IMR-90 (cell line): ENCODE measurements at regions not wholly inside any gene's neighbourhood (a gene's known extent, or its start where the extent isn't known, plus 50 kb on each side); places are given as distances from the start of the nearest gene placed in this dataset.

Experiments used
- ATAC-seq: fragments of 200-7000 bp; cut with Tn5 transposase; 2 replicates; pipeline ENCODE4 v1.9.1; 2020; ENCODE audit warnings: low read depth, mild to moderate bottlenecking, moderate library complexity
- BruUV-seq: library from RNA; stranded (reverse); fragments of 400-500 nt; replicated peaks from 2 replicates; lab custom pipeline; 2021; lab: Mats Ljungman, UMichigan
- CTCF ChIA-PET: fragments of 300-600 bp; formaldehyde crosslinking; extraction: SDS; loops from one replicate; lab custom pipeline; 2021; ENCODE audit warnings: antibody characterized with exemption; lab: Yijun Ruan, JAX
- POLR2A ChIA-PET: fragments of 300-600 bp; sonication (Branson Sonifier 250); formaldehyde crosslinking; loops from one replicate; lab custom pipeline; 2022; ENCODE audit warnings: antibody characterized with exemption; ENCODE audit not compliant: unreplicated experiment; lab: Charles Lee
- DNase-seq: peaks from one replicate; pipeline ENCODE4 v3.0.0; 2013
- H2AFZ ChIP-seq: replicated peaks from 2 replicates; pipeline ENCODE3; 2013; ENCODE audit warnings: low read length, mild to moderate bottlenecking; ENCODE audit not compliant: poor library complexity
- H2AK5ac ChIP-seq: 2 replicates; pipeline ENCODE4 v1.6.1; 2013; ENCODE audit warnings: low read depth, low read length, inconsistent platforms
- H2AK9ac ChIP-seq: replicated peaks from 2 replicates; pipeline ENCODE3; 2013; ENCODE audit warnings: mild to moderate bottlenecking, low read depth, low read length, moderate library complexity; ENCODE audit not compliant: poor library complexity
- H2BK120ac ChIP-seq: 2 replicates; pipeline ENCODE4 v1.6.1; 2013; ENCODE audit warnings: low read depth, low read length, inconsistent platforms
- H2BK15ac ChIP-seq: 3 replicates; pipeline ENCODE4 v1.6.1; 2013; ENCODE audit warnings: low read depth, low read length, inconsistent platforms
- H2BK20ac ChIP-seq: 2 replicates; pipeline ENCODE4 v1.6.1; 2013; ENCODE audit warnings: low read depth, mild to moderate bottlenecking, inconsistent platforms, low read length, moderate library complexity
- H2BK5ac ChIP-seq: 2 replicates; pipeline ENCODE4 v1.6.1; 2013; ENCODE audit warnings: mild to moderate bottlenecking, low read depth, low read length, inconsistent platforms; ENCODE audit not compliant: poor library complexity, severe bottlenecking
- H3K14ac ChIP-seq: replicated peaks from 2 replicates; pipeline ENCODE4 v1.6.1; 2013; ENCODE audit warnings: low read depth, low read length, inconsistent platforms
- H3K18ac ChIP-seq: 2 replicates; pipeline ENCODE4 v1.6.1; 2013; ENCODE audit warnings: low read depth, low read length, control low read depth
- H3K23ac ChIP-seq: 2 replicates; pipeline ENCODE4 v1.6.1; 2013; ENCODE audit warnings: low read depth, low read length, inconsistent platforms
- H3K27ac ChIP-seq: 2 replicates; pipeline ENCODE4 v1.5.1; 2013; ENCODE audit warnings: mild to moderate bottlenecking, control low read depth, low read length; ENCODE audit not compliant: insufficient read depth
- H3K27me3 ChIP-seq: 2 replicates; pipeline ENCODE4 v1.6.1; 2013; ENCODE audit warnings: low read length; ENCODE audit not compliant: control insufficient read depth, insufficient read depth
- H3K36me3 ChIP-seq: 2 replicates; pipeline ENCODE4 v1.6.1; 2013; ENCODE audit warnings: low read length, mixed read lengths; ENCODE audit not compliant: control insufficient read depth, insufficient read depth
- H3K4ac ChIP-seq: 2 replicates; pipeline ENCODE4 v1.6.1; 2013; ENCODE audit warnings: low read depth, low read length, inconsistent platforms
- H3K4me1 ChIP-seq: 2 replicates; pipeline ENCODE4 v1.6.1; 2013; ENCODE audit warnings: low read length, mixed read lengths; ENCODE audit not compliant: control insufficient read depth, insufficient read depth
- H3K4me2 ChIP-seq: 2 replicates; pipeline ENCODE4 v1.6.1; 2013; ENCODE audit warnings: low read depth, mild to moderate bottlenecking, control low read depth, low read length, moderate library complexity
- H3K4me3 ChIP-seq: 2 replicates; pipeline ENCODE4 v1.5.1; 2013; ENCODE audit warnings: low read depth, mild to moderate bottlenecking, control low read depth, low read length, moderate library complexity; ENCODE audit not compliant: insufficient read depth
- H3K56ac ChIP-seq: 2 replicates; pipeline ENCODE4 v1.6.1; 2013; ENCODE audit warnings: low read length, inconsistent platforms; ENCODE audit not compliant: insufficient read depth; ENCODE audit errors: extremely low read depth
- H3K79me1 ChIP-seq, 2 experiments: 2 replicates each; pipeline ENCODE4 v1.6.1; 2013; ENCODE audit warnings: low read length in 2 of 2, inconsistent platforms in 1 of 2, low read depth in 1 of 2
- H3K9ac ChIP-seq: 2 replicates; pipeline ENCODE4 v1.6.1; 2013; ENCODE audit warnings: low read depth, low read length, control low read depth
- H3K9me1 ChIP-seq: 2 replicates; pipeline ENCODE4 v1.6.1; 2013; ENCODE audit warnings: low read length, inconsistent platforms; ENCODE audit not compliant: insufficient read depth
- H3K9me3 ChIP-seq: 2 replicates; pipeline ENCODE4 v1.6.1; 2013; ENCODE audit warnings: low read length; ENCODE audit not compliant: control insufficient read depth, insufficient read depth
- H4K20me1 ChIP-seq: 2 replicates; pipeline ENCODE4 v1.6.1; 2013; ENCODE audit warnings: low read length, inconsistent platforms; ENCODE audit not compliant: insufficient read depth
- H4K5ac ChIP-seq: 2 replicates; pipeline ENCODE4 v1.6.1; 2013; ENCODE audit warnings: mild to moderate bottlenecking, low read depth, low read length, control low read depth
- H4K8ac ChIP-seq, 2 experiments: 2 replicates each; pipeline ENCODE4 v1.6.1; 2013; ENCODE audit warnings: low read depth in 2 of 2, low read length in 2 of 2, control low read depth in 1 of 2, inconsistent platforms in 1 of 2
- H4K91ac ChIP-seq: 2 replicates; pipeline ENCODE4 v1.6.1; 2013; ENCODE audit warnings: low read depth, low read length, inconsistent platforms; ENCODE audit not compliant: insufficient read depth
- FOS ChIP-seq: fragments of 150-350 bp; IDR thresholded peaks from 2 replicates; pipeline ENCODE4 v1.6.1; 2016; ENCODE audit warnings: low read depth, low read length
- MAFK ChIP-seq: IDR thresholded peaks from 2 replicates; pipeline ENCODE4 v1.6.1; 2012; ENCODE audit warnings: low read depth, low read length, improper control_type of control experiment
- MAZ ChIP-seq: IDR thresholded peaks from 2 replicates; pipeline ENCODE4 v1.6.1; 2012; ENCODE audit warnings: low read depth, mild to moderate bottlenecking, low read length, improper control_type of control experiment, moderate library complexity, borderline replicate concordance
- MXI1 ChIP-seq: IDR thresholded peaks from 2 replicates; pipeline ENCODE4 v1.6.1; 2012; ENCODE audit warnings: low read depth, mild to moderate bottlenecking, low read length, moderate library complexity, borderline replicate concordance
- WGBS, 2 experiments: methylation state at CpG; one replicate each; pipeline versions ENCODE4 v1.1.5 to v1.1.7; 2013; ENCODE audit warnings: missing lambda C conversion rate in 2 of 2; ENCODE audit not compliant: insufficient read length in 1 of 2; ENCODE audit errors: extremely low coverage in 2 of 2; 5-methylcytosine and 5-hydroxymethylcytosine counted together
- dilution Hi-C: fragments of 300-500 bp; cut with HindIII; formaldehyde crosslinking; loops from one replicate; pipeline ENCODE4 v1.14.3; 2018; ENCODE audit warnings: low sequenced_read_pairs; ENCODE audit not compliant: unreplicated experiment
- in situ Hi-C: fragments of 300-500 bp; cut with MboI; formaldehyde crosslinking; loops from 3 replicates; pipeline ENCODE4 v1.14.3; 2019; ENCODE audit warnings: low sequenced_read_pairs, inconsistent platforms, mixed read lengths
- intact Hi-C: fragments of 100-400 bp; cut with micrococcal nuclease; formaldehyde crosslinking; loops from 2 replicates; pipeline ENCODE4 v1.10.0; 2022

GRCh38 chr10:30188101-30188500 is 128.7 kb upstream of the JCAD start:
- intact Hi-C loops: no loop called here
- Histone ChIP-seq H2AFZ (peak overlapping the region; percentile 58), H3K9ac (no peak overlapping the region)

More at GRCh38 chr10:30188101-30188500, 128.7 kb upstream of the JCAD start:
- peak overlapping the region; percentile 21; the same call in 1 of the 2 replicates for H3K27ac ChIP-seq
- in situ Hi-C loops (no loop called here), dilution Hi-C loops (no loop called here)
- H4K91ac ChIP-seq: peak overlapping the region; percentile 64
- peak; percentile 28 for ATAC-seq
- BruUV-seq: no TSS peak
- H3K27me3 ChIP-seq: no peaks in the 10 kb centered on the region
- H4K5ac ChIP-seq: peak overlapping the region; percentile 50; the same call in 1 of the 2 replicates
- POLR2A ChIA-PET: no interaction called here
- H3K79me1 ChIP-seq: peaks cover 0 to 8% of the 10 kb centered on the region in 2 experiments; a peak in 1 of 4 replicates
- peak overlapping the region; percentile 85 for H3K14ac ChIP-seq
- H3K4ac ChIP-seq: peak overlapping the region; percentile 92
- H3K18ac ChIP-seq: peak overlapping the region; percentile 70
- no peaks in the 10 kb centered on the region for H3K9me3 ChIP-seq
- H3K36me3 ChIP-seq: no peaks in the 10 kb centered on the region
- H4K20me1 ChIP-seq: peaks cover 5% of the 10 kb centered on the region
- H2BK5ac ChIP-seq: peak overlapping the region; percentile 35
- DNase-seq: peak; percentile 38
- no peak overlapping the region for H3K56ac ChIP-seq
- H2BK15ac ChIP-seq: peak overlapping the region; percentile 72; the same call in 2 of the 3 replicates
- CTCF ChIA-PET: no interaction called here
- WGBS, 2 experiments: no CpG with 5 or more reads among the region's 3 CpGs
- H3K4me3 ChIP-seq: no peak overlapping the region
- peak overlapping the region; percentile 98 for H2AK5ac ChIP-seq
- H3K23ac ChIP-seq: peak overlapping the region; percentile 73; the same call in 1 of the 2 replicates
- peak overlapping the region; percentile 92 for H2BK120ac ChIP-seq
- TF ChIP-seq MAZ (no peak), FOS (no peak), MAFK (no peak), MXI1 (no peak)
- peak overlapping the region; percentile 90 for H2AK9ac ChIP-seq
- peak overlapping the region; percentile 91; the same call in 1 of the 2 replicates for H2BK20ac ChIP-seq
- H3K4me2 ChIP-seq: no peak overlapping the region
- peaks cover 39% of the 10 kb centered on the region for H3K4me1 ChIP-seq
- peak overlapping the region; percentile 15 to 67; a peak in 1 of 4 replicates for H4K8ac ChIP-seq
- H3K9me1 ChIP-seq: peaks cover 36% of the 10 kb centered on the region
